D721Med (cell line): ENCODE measurements at regions not wholly inside any gene's neighbourhood (a gene's known extent, or its start where the extent isn't known, plus 50 kb on each side); places are given as distances from the start of the nearest gene placed in this dataset.
"Not testable (repeated sequence)": the region's sequence is repeated elsewhere in the genome, so short reads cannot be mapped to it uniquely, and the experiment has no call there.

Experiments used
- DNase-seq: peaks from one replicate; pipeline ENCODE4 v3.0.0; 2011; ENCODE audit warnings: low spot score; ENCODE audit not compliant: insufficient read length
- FAIRE-seq: peaks from 2 replicates; lab custom pipeline; 2011; peaks lifted over from hg19 to GRCh38; lab: Jason Lieb, UNC
- CTCF ChIP-seq: IDR thresholded peaks from 2 replicates; pipeline ENCODE4 v1.5.1; 2012; ENCODE audit warnings: mild to moderate bottlenecking, control low read depth; ENCODE audit not compliant: insufficient read depth; ENCODE audit errors: missing control alignments

- no peak for FAIRE-seq
These were observed 308.4 kb upstream of the STXBP6 start for GRCh38 chr14:25358330-25358729.

GRCh38 chr14:25351269-25351668, 301.3 kb upstream of the STXBP6 start:
- DNase-seq = no peak
- no peak for TF ChIP-seq CTCF
- FAIRE-seq = no peak

More at GRCh38 chr14:25358330-25358729, 308.4 kb upstream of the STXBP6 start:
- TF ChIP-seq CTCF = no peak
- no peak for DNase-seq

- TF ChIP-seq CTCF = no peak
- no peak for DNase-seq
- FAIRE-seq = no peak
These were observed 300.9 kb upstream of the STXBP6 start for GRCh38 chr14:25350802-25351201.

GRCh38 chr14:25350021-25350420, 300.1 kb upstream of the STXBP6 start:
- DNase-seq (no peak), FAIRE-seq (no peak)
- TF ChIP-seq CTCF = no peak

GRCh38 chr14:25349269-25349668, 299.3 kb upstream of the STXBP6 start:
- no peak for TF ChIP-seq CTCF
- FAIRE-seq = no peak
- no peak for DNase-seq

- FAIRE-seq (no peak), DNase-seq (no peak)
- no peak for TF ChIP-seq CTCF
These were observed 290.9 kb upstream of the STXBP6 start for GRCh38 chr14:25340882-25341281.

GRCh38 chr14:25322784-25323183, 272.8 kb upstream of the STXBP6 start:
- DNase-seq (no peak), FAIRE-seq (no peak)

GRCh38 chr14:25316007-25316406, 266.1 kb upstream of the STXBP6 start:
- not testable (repeated sequence) for FAIRE-seq, DNase-seq

More at GRCh38 chr14:25322784-25323183, 272.8 kb upstream of the STXBP6 start:
- TF ChIP-seq CTCF = no peak
